C4-2B (cell line): ENCODE measurements at regions not wholly inside any gene's neighbourhood (a gene's known extent, or its start where the extent isn't known, plus 50 kb on each side); places are given as distances from the start of the nearest gene placed in this dataset.

ENCODE experiments used
- H3K27ac ChIP-seq: fragments of 450-650 bp; 2 replicates; pipeline ENCODE4 v1.5.1; 2017
- ZFX ChIP-seq: fragments of 450-650 bp; IDR thresholded peaks from 2 replicates; pipeline ENCODE4 v1.6.1; 2017
- TF ChIP-seq, protein P1 (sequence below): fragments of 450-650 bp; conservative IDR thresholded peaks from 2 replicates; pipeline ENCODE4 v1.5.1; 2017; ENCODE audit warnings: mild to moderate bottlenecking

DNA sequence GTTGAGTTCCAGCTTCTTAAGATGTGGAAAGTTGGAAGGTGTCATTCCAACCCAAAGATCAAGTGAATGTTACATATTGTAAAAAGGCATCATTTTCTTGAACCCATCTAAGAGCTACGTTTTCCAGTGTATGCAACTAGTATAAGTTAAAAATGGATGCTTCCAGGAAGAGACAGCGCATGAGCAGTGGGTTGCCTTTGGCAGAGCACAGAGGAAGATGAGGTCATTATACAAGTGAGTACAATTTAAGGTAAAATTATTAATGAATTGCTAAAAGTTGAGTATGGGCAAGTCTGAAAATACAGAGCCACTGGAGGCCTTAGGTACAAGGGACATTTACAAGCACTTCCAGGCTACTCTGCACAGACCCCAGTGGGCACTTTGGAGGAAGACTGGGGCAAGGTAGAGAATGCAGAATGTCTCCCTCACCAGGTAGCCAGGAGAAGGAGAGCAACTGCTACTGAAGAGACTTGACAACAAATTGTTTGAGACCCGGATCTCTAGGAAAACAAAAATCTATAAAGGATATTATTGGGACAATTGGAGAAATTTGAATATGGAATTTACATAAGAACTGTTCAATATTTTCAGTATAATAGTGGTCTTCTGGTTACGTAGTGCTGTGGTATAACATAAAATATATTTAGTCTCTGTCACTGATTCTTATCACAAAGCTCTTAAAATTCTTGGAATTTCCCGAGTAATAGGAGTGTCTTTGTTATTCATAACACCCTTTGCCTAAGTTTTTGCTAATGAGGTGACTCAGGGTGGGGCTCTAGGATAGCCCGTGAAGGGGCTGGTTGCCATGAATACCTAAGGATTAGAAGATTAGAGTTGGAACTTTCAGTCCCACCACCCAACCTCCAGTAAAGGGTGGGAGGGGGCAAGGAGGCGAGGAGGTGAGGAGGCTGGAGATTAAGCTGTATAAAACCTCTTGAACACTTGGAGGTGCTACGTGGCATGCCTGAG is 129.9 kb upstream of the FER start:
- no peak for TF ChIP-seq ZFX
- TF ChIP-seq, protein P1, sequence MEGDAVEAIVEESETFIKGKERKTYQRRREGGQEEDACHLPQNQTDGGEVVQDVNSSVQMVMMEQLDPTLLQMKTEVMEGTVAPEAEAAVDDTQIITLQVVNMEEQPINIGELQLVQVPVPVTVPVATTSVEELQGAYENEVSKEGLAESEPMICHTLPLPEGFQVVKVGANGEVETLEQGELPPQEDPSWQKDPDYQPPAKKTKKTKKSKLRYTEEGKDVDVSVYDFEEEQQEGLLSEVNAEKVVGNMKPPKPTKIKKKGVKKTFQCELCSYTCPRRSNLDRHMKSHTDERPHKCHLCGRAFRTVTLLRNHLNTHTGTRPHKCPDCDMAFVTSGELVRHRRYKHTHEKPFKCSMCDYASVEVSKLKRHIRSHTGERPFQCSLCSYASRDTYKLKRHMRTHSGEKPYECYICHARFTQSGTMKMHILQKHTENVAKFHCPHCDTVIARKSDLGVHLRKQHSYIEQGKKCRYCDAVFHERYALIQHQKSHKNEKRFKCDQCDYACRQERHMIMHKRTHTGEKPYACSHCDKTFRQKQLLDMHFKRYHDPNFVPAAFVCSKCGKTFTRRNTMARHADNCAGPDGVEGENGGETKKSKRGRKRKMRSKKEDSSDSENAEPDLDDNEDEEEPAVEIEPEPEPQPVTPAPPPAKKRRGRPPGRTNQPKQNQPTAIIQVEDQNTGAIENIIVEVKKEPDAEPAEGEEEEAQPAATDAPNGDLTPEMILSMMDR, result no peak; the same call in 1 of the 2 replicates
- no peak overlapping the region for H3K27ac ChIP-seq

DNA sequence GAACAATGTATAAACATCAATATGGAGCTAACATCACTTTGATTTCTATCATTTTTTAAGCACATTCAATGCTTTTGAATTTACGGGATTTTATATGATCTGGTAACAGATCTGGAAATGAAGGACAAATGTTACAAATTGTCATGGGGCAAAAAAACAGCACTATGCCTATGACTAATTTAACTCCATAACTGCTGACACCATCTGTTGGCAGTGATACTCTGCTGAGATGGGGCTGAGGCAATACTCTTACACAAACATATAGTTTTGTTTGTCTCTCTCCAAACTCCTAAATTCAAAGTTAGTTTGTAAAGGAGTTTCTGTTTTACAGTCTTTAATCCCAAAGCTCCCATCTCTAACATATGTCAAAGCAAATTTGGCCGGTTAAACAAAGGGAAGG is 132.5 kb upstream of the FER start:
- TF ChIP-seq ZFX, result no peak
- TF ChIP-seq, protein P1, result no peak
- no peak overlapping the region for H3K27ac ChIP-seq

DNA sequence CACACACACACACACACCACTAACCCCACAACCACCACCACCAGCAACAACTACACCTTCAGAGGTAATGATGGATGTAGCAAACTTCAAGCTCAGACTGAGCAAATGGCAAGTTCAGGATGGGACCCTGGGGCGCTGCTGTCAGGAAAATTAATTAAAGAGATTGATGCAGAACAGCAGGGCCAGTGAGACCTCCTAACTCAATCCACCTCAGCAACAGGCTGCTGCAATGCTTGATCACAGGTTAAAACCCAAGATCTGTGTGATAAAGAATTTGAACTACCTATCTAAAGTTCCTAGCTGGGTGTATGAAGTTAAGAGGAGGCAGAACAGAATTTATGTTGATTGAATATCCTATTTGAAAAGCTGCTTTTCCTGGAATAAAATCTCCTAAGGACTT is 140.3 kb upstream of the FER start:
- no peak overlapping the region for H3K27ac ChIP-seq
- no peak for TF ChIP-seq ZFX
- TF ChIP-seq, protein P1, result no peak

DNA sequence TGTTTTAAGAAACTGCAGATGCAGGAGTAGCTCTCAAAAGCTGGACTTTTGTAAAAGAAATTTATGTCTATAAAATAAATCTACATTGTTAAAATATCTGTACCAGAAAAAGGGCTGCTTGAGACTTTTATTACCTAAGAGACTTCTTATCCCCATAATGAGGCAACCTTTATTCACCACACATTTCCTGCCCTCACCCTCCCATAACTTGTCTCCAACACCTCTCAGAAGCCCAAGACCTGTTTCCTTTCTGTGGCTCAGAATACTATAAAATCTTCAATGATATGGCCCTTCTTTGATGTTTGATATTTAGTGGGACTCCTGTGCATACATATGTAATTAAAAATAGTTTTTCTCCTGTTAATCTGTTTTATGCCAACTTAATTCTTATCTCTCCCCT is 141.5 kb upstream of the FER start:
- H3K27ac ChIP-seq, result no peak overlapping the region
- TF ChIP-seq, protein P1, result no peak
- no peak for TF ChIP-seq ZFX

DNA sequence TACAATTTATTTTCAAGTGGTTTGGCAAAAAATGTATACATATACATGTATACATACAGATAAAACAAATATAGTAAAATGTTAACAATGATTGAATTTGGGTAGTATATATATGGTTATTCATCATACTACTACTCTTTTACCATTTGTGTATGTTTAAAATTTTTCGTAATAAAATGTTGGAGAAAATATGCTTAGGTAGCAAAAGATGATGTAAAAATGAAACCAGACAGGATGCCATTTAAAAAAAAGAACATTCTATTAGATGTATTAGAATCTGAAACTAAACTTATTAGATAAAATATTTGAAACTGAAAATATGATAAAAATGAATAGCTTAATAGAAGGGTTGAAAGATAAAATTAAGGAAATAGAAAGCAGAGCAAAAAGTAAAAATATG is 144.9 kb upstream of the FER start:
- H3K27ac ChIP-seq, result no peak overlapping the region
- TF ChIP-seq ZFX, result no peak
- TF ChIP-seq, protein P1, result no peak

DNA sequence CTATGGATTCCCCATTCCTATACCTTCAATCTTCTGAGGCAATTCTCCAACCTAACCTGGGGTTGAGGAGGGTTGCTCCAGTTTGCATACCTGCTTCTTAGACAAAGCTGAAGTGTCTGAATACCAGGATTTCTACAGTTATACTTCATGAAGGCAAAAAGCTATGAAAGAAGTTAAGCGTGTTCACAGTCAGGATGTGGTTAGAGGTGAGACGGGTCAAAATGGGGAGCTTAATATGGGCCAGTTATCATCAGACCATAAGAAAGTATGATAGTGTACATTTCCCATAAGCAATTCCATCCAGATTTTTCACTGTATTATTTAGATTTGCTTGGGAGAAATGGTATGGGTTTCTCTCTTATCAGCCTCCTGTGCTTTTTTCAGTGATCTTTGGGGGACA is 156.9 kb upstream of the FER start:
- no peak for TF ChIP-seq ZFX
- TF ChIP-seq, protein P1, result no peak

DNA sequence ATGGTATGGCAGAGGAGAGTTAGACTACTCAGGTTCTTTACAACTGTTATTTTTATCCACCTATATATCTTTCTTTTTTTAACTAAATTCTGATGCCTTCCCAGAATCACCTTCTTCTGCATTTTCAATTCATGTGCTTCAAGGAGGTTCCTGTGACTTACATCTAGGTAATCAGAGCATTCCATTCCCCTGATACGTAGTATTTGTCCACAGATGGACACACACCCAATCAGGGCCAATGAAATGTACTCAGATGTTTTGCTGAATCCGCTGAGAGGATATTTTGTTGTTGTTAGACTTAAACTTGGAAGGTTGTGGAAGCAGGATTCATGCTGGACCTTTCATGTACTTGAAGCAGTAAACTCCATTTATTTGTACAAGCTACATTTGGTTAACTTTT is 159.4 kb upstream of the FER start:
- H3K27ac ChIP-seq, result no peak overlapping the region
- TF ChIP-seq ZFX, result no peak
- TF ChIP-seq, protein P1, result no peak

More for the DNA sequence above, 156.9 kb upstream of the FER start:
- H3K27ac ChIP-seq, result no peak overlapping the region
